B cell (primary cell): ENCODE measurements at regions not wholly inside any gene's neighbourhood (a gene's known extent, or its start where the extent isn't known, plus 50 kb on each side); places are given as distances from the start of the nearest gene placed in this dataset.

ENCODE experiments used
- CTCF ChIP-seq: fragments of 200-600 bp; IDR thresholded peaks from one replicate; pipeline ENCODE4 v1.8.0; 2022; ENCODE audit warnings: antibody characterized with exemption, mild to moderate bottlenecking
- EZH2 ChIP-seq: IDR thresholded peaks from 2 replicates; pipeline ENCODE4 v1.6.1; 2012; ENCODE audit warnings: borderline replicate concordance, low read depth, mild to moderate bottlenecking, moderate library complexity, low read length; ENCODE audit not compliant: insufficient read depth, poor library complexity, severe bottlenecking

GRCh38 chr12:25775968-25776367, 182.5 kb upstream of the RASSF8 start:
- TF ChIP-seq CTCF: no peak
- TF ChIP-seq EZH2: no peak
